ENCODE measurements at regions not wholly inside any gene's neighbourhood (a gene's known extent, or its start where the extent isn't known, plus 50 kb on each side); places are given as distances from the start of the nearest gene placed in this dataset.

GRCh38 chr13:80757694-80758093, 416.8 kb upstream of the SPRY2 start:
- TF ChIP-seq, protein P1, sequence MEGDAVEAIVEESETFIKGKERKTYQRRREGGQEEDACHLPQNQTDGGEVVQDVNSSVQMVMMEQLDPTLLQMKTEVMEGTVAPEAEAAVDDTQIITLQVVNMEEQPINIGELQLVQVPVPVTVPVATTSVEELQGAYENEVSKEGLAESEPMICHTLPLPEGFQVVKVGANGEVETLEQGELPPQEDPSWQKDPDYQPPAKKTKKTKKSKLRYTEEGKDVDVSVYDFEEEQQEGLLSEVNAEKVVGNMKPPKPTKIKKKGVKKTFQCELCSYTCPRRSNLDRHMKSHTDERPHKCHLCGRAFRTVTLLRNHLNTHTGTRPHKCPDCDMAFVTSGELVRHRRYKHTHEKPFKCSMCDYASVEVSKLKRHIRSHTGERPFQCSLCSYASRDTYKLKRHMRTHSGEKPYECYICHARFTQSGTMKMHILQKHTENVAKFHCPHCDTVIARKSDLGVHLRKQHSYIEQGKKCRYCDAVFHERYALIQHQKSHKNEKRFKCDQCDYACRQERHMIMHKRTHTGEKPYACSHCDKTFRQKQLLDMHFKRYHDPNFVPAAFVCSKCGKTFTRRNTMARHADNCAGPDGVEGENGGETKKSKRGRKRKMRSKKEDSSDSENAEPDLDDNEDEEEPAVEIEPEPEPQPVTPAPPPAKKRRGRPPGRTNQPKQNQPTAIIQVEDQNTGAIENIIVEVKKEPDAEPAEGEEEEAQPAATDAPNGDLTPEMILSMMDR (IDR thresholded peaks at IDR 0.05; ENCODE audit: poor library complexity, severe bottlenecking) = no peak
- Histone ChIP-seq H3K27me3 (ENCODE audit: insufficient read depth, poor library complexity, severe bottlenecking) (no peaks in the 10 kb centered on the region), H3K36me3 (ENCODE audit: low read depth) (no peaks in the 10 kb centered on the region), H3K4me3 (ENCODE audit: severe bottlenecking) (no peak overlapping the region), H3K27ac (ENCODE audit: poor library complexity, severe bottlenecking) (no peak overlapping the region), H3K9me3 (ENCODE audit: severe bottlenecking) (peaks cover 2% of the 10 kb centered on the region), H3K4me1 (ENCODE audit: insufficient read depth, poor library complexity, severe bottlenecking) (no peaks in the 10 kb centered on the region)
- ATAC-seq (ENCODE audit: low read depth) (no peak), DNase-seq (ENCODE audit: low spot score) (no peak)

GRCh38 chr13:80755910-80756309, 415.0 kb upstream of the SPRY2 start:
- Histone ChIP-seq H3K36me3 (ENCODE audit: low read depth) (no peaks in the 10 kb centered on the region), H3K9me3 (ENCODE audit: severe bottlenecking) (peaks cover 2% of the 10 kb centered on the region), H3K27me3 (ENCODE audit: insufficient read depth, poor library complexity, severe bottlenecking) (no peaks in the 10 kb centered on the region), H3K4me3 (ENCODE audit: severe bottlenecking) (no peak overlapping the region), H3K4me1 (ENCODE audit: insufficient read depth, poor library complexity, severe bottlenecking) (no peaks in the 10 kb centered on the region), H3K27ac (ENCODE audit: poor library complexity, severe bottlenecking) (no peak overlapping the region)
- DNase-seq (ENCODE audit: low spot score) (no peak), ATAC-seq (ENCODE audit: low read depth) (no peak)
- TF ChIP-seq, protein P1 (IDR thresholded peaks at IDR 0.05; ENCODE audit: poor library complexity, severe bottlenecking) = no peak

DNA sequence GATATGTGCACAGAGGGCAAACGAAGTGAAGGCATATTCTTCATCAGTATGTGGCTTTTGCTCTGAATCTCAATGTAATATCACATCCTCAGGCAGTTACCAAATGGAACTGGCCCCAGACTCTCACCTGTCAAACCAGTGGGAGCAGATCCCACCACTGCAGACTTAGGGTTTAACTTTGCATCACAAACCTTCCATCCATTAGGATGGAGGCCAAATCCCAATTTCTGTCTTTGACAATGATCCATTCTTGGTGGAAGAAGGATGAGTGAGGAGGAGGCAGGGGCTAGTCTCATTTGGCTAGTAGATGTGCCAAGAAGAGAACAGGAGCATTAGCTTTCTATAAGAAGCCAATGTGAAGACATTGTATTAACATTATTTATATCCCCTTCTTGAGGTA, 413.5 kb upstream of the SPRY2 start:
- Histone ChIP-seq H3K27ac (ENCODE audit: poor library complexity, severe bottlenecking) (no peak overlapping the region), H3K36me3 (ENCODE audit: low read depth) (no peaks in the 10 kb centered on the region), H3K27me3 (ENCODE audit: insufficient read depth, poor library complexity, severe bottlenecking) (no peaks in the 10 kb centered on the region), H3K4me3 (ENCODE audit: severe bottlenecking) (no peak overlapping the region), H3K4me1 (ENCODE audit: insufficient read depth, poor library complexity, severe bottlenecking) (no peaks in the 10 kb centered on the region), H3K9me3 (ENCODE audit: severe bottlenecking) (peaks cover 2% of the 10 kb centered on the region)
- TF ChIP-seq, protein P1 (IDR thresholded peaks at IDR 0.05; ENCODE audit: poor library complexity, severe bottlenecking) = no peak
- ATAC-seq (ENCODE audit: low read depth) = no peak
- DNase-seq (ENCODE audit: low spot score) = no peak

DNA sequence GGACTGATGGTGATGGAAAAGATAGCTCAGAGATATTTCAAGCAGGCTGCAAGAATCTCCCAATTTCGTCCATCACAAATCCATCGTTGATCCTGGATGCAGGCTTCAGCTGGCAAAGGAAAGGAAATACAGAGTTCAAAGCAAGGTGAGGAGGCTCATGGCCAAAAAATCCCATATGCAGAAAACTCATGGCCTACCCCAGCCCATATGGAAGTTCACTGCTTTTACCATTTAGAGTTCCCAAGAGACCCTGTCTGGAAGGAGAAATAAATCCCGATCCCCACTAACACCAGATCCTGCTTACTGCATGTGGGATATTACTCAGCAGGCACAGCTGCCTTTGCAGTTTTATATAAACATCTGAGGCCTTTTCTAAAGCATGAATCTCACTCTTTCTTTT, 412.9 kb upstream of the SPRY2 start:
- TF ChIP-seq, protein P1 (IDR thresholded peaks at IDR 0.05; ENCODE audit: poor library complexity, severe bottlenecking) = no peak
- H3K36me3 ChIP-seq (ENCODE audit: low read depth) = no peaks in the 10 kb centered on the region
- no peaks in the 10 kb centered on the region for H3K4me1 ChIP-seq (ENCODE audit: insufficient read depth, poor library complexity, severe bottlenecking)
- ATAC-seq (ENCODE audit: low read depth) (no peak), DNase-seq (ENCODE audit: low spot score) (no peak)
- H3K27ac ChIP-seq (ENCODE audit: poor library complexity, severe bottlenecking) = no peak overlapping the region
- H3K9me3 ChIP-seq (ENCODE audit: severe bottlenecking) = peaks cover 2% of the 10 kb centered on the region
- H3K27me3 ChIP-seq (ENCODE audit: insufficient read depth, poor library complexity, severe bottlenecking) = no peaks in the 10 kb centered on the region
- no peak overlapping the region for H3K4me3 ChIP-seq (ENCODE audit: severe bottlenecking)

GRCh38 chr13:80751854-80752253, 410.9 kb upstream of the SPRY2 start:
- Histone ChIP-seq H3K36me3 (ENCODE audit: low read depth) (no peaks in the 10 kb centered on the region), H3K4me3 (ENCODE audit: severe bottlenecking) (no peak overlapping the region), H3K27me3 (ENCODE audit: insufficient read depth, poor library complexity, severe bottlenecking) (no peaks in the 10 kb centered on the region), H3K27ac (ENCODE audit: poor library complexity, severe bottlenecking) (no peak overlapping the region), H3K9me3 (ENCODE audit: severe bottlenecking) (no peaks in the 10 kb centered on the region), H3K4me1 (ENCODE audit: insufficient read depth, poor library complexity, severe bottlenecking) (no peaks in the 10 kb centered on the region)
- TF ChIP-seq, protein P1 (IDR thresholded peaks at IDR 0.05; ENCODE audit: poor library complexity, severe bottlenecking) = no peak
- DNase-seq (ENCODE audit: low spot score) (no peak), ATAC-seq (ENCODE audit: low read depth) (no peak)
